NCI-H1105 treated with DMSO at 0.1 percent for 48 hours (cell line): ENCODE measurements at regions not wholly inside any gene's neighbourhood (a gene's known extent, or its start where the extent isn't known, plus 50 kb on each side); places are given as distances from the start of the nearest gene placed in this dataset.
A peak's percentile ranks its signal among the peaks of the same experiment; 100 is the strongest.

Source experiments
- DNase-seq: peaks from one replicate; lab custom pipeline; 2025; lab: John Stamatoyannopoulos, UW

DNA sequence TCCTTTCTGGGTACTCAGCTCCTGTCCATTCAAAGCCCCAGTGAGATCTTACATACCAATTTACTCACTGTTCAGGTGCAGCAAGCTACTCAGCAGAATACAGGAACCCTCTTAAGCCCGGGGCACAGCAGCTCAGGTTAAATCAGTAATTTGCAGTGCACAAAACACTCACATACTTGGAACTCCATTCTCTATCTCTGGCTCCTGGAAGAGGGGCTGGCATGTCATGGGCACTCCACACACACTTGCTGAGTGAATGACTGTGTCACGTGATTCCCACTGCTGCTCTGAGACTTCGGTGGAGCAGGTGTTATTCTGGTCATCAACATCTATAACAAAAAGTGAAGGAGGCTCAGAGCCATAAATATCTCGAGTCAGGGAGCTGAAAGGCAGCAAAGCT, 157.3 kb upstream of the BDNF start:
- peak; percentile 59 for DNase-seq

- no peak for DNase-seq
Observed at GRCh38 chr11:27857014-27857413, 156.8 kb upstream of the BDNF start.

GRCh38 chr11:27848423-27848822, 148.2 kb upstream of the BDNF start:
- DNase-seq: no peak

- no peak for DNase-seq
Observed at GRCh38 chr11:27847496-27847895, 147.2 kb upstream of the BDNF start.

GRCh38 chr11:27842290-27842689, 142.0 kb upstream of the BDNF start:
- DNase-seq: no peak

DNA sequence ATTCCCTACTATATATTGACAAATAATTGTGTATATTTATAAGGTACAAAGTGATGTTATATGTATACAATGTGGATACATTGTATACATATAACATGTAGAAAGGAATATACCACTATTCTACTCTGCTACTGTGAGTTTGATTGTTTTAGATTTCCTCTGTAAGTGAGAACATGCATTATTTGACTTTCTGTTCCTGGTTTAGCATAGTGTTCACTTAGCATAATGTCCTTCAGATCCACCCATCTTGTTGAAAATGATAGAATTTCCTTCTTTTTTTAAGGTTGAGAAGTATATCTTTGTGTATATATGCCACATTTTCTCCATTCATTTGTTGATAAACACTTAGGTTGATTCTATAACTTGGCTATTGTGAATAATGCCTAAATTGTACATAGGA, 140.8 kb upstream of the BDNF start:
- no peak for DNase-seq

DNA sequence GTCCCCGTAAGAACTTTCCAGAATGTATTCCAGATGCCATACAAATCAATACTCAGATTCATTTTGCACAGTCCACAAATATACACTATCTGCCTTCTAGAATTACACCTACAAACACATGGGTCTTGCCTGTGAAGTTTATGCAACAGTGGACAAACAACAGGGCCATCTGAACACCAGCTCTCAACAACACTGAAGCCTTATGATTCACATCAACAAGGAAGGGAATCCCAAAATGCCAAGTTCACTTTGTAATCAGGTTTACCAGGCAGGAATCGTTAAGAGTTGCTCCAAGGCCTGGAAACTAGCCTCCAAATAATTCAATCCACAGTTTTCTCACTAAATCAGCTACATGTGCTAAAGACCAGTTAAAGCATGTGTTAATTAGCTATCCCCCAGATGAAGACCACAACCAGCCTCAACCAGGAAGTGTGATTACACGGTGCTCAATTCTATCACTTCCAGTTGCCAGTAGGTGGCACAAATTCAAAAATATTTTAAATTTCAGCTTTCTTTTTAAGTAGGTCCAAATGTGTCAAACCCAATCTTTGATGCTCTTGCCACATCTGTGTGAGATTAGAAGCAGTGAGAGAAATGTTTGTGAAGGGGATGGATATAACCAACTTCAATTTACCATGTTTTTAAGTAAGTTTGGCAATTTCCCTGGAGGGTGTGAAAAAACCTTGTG, 139.1 kb upstream of the BDNF start:
- no peak for DNase-seq

GRCh38 chr11:27838674-27839073, 138.4 kb upstream of the BDNF start:
- no peak for DNase-seq

DNA sequence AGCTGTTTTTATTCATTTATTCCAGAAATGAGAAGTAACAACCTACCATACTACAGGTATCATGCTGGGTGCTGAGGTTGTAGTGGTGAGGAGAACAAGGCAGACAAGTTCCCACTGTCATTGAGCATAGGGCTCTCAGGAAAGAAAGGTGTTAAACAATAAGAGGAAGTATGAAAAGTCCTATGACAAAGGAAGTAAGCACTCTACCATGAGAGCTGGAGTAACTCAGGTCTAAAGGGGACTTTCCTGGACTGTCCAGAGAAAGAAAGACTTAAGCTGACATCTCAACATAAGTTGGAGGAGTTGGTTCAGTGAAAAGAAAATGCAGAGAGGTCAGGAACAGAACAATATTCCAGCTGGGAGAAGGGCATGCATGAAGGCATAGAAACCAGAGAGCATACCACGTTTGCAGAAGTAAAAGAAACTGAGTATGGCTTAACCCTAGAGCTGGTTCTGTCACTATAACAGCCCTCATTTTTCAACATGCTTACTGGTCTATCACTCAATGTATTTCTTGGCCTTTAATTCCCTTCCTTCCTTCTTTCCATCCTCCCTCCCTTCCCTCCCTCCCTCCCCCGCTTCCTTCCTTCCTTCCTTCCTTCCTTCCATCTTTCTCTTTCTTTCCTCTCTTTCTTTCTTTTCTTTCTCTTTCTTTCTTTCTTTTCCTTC, 137.8 kb upstream of the BDNF start:
- DNase-seq: no peak

DNA sequence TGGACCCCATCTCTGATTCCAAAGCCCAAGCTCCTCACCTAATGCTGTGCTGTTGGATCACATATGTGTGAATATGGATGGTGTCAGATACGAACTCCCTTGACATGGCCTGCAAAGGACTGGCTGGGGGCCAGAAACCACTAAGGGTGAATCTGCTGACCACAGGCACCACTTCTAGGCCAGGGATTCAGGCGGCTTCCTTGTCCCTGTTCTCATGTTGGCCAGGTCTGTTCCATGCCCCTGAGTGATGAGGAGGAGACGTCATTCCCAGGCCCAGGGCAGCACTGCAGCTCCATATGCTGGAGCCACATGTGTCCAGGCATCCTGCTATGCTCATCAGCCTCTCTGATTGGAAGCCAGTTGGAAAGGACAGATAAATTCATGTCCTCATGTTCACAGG, 130.0 kb upstream of the BDNF start:
- no peak for DNase-seq

DNA sequence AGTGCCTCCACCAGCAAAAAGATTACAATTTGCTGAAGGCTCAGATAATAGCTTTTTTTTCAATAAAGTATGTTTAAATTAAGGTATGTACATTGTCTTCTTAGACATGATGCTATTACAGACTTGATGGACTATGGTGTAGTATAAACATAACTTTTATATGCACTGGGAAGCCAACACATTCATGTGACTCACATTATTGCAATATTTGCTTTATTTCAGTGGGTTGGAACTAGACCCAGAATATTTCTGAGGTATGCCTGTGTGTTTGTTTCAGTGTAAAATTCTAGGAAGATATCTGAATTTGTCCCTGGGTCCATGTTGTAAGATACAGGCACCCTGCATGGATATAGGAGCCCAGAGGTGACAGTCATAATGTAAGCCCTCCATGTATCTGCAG, 120.0 kb upstream of the BDNF start:
- no peak for DNase-seq

DNA sequence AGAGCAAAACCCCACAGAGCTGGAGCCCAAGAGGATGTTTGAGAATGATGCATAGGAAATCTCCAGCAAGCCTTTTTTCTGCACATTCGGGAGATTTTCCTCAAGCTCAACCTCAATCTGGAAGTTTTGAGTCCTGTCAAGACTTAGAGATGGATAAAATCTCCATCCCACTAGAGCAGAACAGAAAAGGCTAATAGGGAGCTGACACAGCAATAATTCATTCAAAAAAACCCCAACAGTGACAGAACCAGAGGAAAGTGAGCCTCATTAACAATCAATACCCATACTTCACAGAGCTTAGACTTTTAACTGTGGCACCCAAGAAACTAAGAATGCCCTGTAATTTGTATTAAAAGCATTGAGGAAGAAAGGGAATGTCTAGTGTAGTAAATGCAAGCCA, 115.9 kb upstream of the BDNF start:
- no peak for DNase-seq

- DNase-seq: no peak
Observed at GRCh38 chr11:27812341-27812740, 112.1 kb upstream of the BDNF start.

- DNase-seq: no peak
Observed at GRCh38 chr11:27807596-27807995, 107.3 kb upstream of the BDNF start.

DNA sequence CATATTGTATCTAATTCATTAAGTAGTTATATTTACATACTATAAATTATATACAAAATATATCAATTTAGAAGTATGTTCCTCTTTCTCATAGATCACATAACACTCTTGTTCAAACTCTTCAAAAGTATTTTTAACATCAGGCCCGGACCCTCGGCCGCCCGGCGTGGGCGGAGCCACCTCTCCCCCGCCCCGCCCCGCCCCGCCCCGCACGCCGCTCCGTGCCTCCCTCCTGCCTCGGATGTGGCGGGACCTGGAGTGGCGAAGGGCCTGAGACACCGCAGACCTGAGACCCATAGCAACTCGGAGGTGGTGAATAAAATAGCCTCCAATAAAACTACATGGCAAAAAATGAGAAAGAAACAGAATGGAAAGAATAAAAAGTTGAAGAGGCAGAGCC, 105.9 kb upstream of the BDNF start:
- no peak for DNase-seq

GRCh38 chr11:27795955-27796861, 96.0 kb upstream of the BDNF start:
- DNase-seq: peak; percentile 100

GRCh38 chr11:27786864-27787263, 86.6 kb upstream of the BDNF start:
- DNase-seq: no peak

GRCh38 chr11:27786331-27786730, 86.1 kb upstream of the BDNF start:
- DNase-seq: no peak

GRCh38 chr11:27783701-27784355, 83.6 kb upstream of the BDNF start:
- no peak for DNase-seq

- DNase-seq: no peak
Observed at GRCh38 chr11:27777033-27777432, 76.8 kb upstream of the BDNF start.

- DNase-seq: no peak
Observed at GRCh38 chr11:27773884-27774283, 73.6 kb upstream of the BDNF start.

- DNase-seq: no peak
Observed at GRCh38 chr11:27771516-27771915, 71.3 kb upstream of the BDNF start.
